ENCODE measurements at regions not wholly inside any gene's neighbourhood (a gene's known extent, or its start where the extent isn't known, plus 50 kb on each side); places are given as distances from the start of the nearest gene placed in this dataset.
"Not testable (repeated sequence)": the region's sequence is repeated elsewhere in the genome, so short reads cannot be mapped to it uniquely, and the experiment has no call there.

DNA sequence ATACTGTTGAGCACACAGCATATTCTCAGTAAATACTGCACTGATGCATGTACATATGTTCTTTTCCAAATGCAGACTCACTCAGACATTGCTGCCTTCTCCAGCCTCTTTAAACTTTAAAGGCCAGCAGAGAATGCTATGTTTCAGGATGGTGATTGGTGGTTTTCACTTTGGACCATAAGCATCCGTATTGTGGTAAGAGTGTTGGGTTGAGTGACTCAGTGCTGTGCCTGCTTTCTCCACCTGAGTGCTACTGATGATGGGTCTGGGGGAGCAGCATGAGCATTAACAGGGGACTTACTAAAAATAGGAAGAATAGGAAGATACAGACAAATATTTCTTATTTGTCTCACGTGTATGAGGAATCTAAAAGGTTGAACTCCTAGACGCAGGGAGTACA is 56.3 kb upstream of the ZNF92 start:
- DNase-seq, result no peak

DNA sequence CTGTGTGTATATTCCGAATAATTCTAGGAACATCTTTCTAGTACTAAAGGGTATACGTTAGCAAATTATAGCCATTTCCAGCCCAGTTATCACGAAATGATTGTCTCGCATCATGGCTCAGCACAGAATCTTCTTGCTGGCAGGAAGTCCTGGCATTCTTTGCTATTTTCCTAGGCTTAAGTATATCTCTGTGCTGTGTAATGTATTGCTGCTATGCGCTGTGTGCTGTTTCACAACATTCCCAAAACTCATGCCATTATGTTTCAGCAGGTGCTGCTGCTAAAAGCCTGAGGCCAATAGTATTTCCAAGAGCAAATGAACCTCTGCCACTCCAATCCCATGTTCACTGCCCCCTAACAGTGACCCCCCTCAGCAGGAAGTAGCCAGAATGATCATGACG is 62.9 kb upstream of the ZNF92 start:
- no peak for DNase-seq

GRCh38 chr7:65308300-65308678 is 65.4 kb upstream of the ZNF92 start:
- no peak for DNase-seq

DNA sequence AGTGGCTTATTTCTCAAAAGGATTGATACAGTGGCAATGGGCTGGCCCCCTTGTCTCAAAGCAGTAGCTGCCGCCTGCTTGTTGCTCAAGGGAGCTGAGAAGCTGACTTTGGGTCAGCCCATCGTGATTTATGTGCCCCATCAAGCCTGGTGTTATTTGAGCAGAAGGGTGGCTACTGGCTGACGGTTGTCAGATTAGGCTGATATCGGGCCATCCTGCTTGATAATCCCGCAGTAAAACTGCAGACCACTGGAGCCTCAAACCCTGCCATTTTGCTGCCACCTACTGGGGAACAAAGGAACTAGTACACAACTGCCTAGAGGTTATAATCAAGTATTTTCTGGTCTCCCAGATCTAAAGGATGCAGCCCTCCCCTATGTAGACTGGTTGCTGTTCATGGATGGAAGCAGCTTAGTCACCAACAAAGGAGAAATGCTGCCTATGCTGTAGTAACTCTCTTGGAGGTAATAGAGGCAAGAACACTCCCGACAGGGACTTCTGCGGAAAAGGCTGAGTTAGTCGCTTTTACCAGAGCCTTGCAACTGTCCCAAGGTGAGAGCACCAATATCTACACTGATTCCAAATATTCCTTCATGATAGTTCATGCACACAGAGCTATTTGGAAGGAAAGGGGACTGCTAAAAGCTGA is 65.9 kb upstream of the ZNF92 start:
- DNase-seq, result peak in 1 of 2 experiments; percentile 70

DNA sequence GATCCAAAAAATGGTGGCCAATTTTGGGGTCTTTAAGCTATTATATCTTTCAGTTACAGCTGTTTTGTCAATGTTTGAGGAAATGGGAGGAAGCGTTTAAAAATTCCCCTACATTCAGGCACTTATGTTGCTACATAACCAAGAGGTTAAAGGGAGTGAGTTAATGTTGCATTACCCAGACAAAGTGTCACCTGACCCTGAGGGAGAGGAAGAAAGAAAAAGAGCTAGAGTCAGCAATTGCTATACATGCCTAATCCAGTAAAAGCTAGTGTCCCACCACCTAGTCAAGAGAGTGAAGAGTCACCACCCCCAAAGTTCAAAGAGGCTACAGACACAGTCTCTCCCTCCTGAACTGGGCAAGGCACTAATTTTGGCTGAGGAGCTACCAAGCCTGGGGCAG is 69.5 kb upstream of the ZNF92 start:
- DNase-seq, result no peak

- DNase-seq, result no peak
Observed at GRCh38 chr7:65302883-65303282, 70.8 kb upstream of the ZNF92 start.

DNA sequence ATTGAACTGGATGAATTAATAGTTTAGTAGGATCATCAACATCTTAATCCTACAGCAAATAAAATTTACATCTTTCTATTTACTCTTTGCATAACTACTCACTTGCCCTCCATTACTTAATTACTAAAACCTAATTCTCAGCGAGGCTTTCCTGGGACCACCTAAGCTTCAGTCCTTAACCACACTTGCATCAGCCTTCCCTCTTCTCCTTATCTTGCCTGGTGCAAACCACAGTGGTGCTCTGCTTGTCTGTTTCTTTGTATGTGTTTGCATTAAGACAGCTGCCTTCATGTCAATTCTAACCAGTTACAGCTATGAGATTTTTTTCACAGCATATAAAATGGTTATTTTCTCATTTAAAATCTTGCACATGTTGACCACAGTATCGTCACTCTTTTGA is 72.6 kb upstream of the ZNF92 start:
- no peak for DNase-seq

- DNase-seq, result no peak
Observed at GRCh38 chr7:65295409-65295808, 78.2 kb upstream of the ZNF92 start.

GRCh38 chr7:65290340-65290739 is 83.3 kb upstream of the ZNF92 start:
- not testable (repeated sequence) for DNase-seq

GRCh38 chr7:65287023-65287422 is 86.6 kb upstream of the ZNF92 start:
- no peak for DNase-seq

DNA sequence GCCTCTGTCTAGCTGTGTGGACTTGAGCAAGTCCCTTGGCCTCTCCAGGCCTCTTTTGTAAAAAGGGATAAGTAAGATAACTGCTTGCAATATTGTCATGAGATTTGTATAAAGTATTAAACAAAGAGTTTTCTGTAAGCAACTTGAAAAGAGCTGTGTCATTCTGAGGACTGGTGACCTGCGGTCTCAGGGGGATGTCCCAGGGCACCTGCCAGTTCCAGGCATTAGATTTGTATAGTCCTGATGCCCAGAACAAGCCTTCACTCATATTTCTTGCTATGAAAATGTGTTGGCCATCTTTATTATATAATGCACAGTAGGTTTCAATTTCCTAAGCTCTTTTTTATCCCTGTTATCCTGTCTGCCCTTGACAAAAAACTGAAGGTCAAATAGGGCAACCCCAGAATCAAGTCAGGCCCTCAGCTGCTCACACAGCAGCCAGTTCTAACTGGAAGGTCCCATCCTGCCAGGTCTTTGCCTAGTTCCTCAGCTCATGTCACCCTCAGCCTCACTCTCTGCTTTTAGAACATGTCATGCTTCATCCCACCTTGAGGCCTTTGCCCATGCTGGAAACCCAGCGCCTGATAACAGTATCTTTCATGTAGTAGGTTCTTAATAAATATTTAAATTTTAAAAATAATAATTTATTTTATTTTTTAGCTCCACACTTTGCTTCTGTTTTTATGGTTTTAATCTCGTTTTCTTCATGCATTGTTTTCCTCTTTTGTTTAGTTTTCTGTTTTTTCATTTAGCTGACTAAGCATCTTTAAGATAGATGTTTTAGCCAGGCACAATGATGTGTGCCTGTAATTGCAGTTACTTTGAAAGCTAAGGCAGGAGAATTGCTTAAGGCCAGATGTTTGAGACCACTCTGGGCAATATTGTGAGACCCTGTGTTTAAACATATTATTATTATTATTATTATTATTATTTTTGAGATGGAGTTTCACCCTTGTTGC is 87.5 kb upstream of the ZNF92 start:
- no peak for DNase-seq

GRCh38 chr7:65285241-65285640 is 88.4 kb upstream of the ZNF92 start:
- DNase-seq, result not testable (repeated sequence)

- DNase-seq, result no peak
Observed at GRCh38 chr7:65279795-65280194, 93.9 kb upstream of the ZNF92 start.

DNA sequence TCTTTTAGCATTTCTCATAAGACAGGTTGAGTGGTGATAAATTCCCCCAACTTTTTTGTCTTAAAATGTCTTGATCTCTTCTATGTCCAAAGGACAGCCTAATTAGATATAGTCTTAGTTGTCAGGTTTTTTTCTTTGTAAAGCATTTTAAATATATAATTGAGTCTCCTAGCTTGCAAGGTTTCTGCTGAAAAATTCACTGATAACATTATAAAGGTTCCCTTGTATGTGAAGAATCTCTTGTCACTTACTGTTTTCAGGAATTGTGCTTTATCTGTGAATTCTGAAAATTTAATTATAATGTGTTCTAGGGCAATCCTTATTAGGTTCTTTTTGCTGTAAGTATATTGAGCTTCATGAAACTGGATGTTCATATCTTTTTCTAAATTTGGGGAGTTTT is 96.8 kb upstream of the ZNF92 start:
- DNase-seq, result no peak

DNA sequence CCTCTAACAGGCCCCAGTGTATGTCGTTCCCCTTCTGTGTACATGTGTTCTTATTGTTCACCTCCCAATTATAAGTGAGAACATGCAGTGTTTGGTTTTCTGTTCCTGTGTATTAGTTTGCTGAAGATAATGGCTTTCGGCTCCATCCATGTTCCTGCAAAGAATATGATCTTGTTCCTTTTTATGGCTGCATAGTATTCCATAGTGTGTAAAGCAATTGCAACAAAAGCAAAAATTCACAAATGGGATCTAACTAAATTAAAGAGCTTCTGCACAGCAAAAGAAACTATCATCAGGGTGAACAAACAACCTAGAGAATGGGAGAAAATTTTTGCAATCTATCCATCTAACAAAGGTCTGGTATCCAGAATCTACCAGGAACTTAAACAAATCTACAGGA is 102.2 kb upstream of the ZNF92 start:
- not testable (repeated sequence) for DNase-seq

DNA sequence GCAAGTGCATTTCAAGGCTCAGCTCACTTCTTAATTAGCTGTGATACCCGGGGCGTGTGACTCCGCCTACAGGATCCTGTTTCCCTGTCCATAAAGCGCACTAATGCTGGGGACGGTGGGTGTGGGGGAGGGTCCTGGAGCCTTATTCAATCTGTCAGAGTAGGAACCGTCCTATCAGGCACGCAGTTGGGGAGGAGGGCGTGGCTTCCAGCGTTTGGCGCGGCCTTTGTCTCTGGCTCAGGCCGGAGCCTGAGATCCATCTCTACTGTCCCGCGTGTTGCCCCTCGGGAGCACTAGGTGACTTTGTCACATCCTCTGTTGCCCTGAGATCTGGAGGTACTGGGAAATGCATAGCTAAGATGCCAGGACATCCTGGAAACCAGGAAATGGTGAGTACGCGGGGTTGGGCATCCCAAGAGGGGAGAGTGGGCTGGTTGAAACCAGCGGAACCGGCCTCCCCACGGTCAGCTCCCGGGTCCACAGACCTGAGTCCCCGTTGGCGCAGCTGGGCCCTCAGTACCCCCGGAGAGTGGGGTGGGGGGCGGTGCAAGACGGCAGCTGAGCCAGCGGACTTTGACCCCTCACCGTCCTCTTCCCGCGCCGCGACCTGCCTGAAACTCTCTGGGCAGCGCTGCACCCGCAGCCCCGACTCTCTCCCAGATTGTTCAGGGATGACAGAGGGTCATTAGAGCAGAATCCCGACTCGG is 104.4 kb upstream of the ZNF92 start:
- no peak for DNase-seq

DNA sequence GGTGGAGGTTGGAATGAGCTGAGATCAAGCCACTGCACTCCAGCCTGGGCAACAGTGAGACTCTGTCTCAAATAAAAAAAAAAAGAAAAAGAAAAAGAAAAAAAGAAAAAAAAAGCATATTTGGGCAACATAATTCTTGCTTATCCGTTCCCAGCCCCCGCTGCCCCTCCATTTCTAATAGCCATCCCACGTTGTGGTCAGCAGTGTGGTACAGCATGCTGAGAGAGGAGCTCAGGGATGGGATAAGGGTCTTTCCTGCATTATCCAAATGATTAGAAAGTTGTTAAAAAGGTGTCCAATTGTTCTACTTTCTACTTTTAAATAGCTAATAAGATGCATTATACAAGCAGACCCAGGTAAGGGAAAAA is 104.9 kb upstream of the ZNF92 start:
- no peak for DNase-seq

- DNase-seq, result no peak
Observed at GRCh38 chr7:65265933-65266519, 107.6 kb upstream of the ZNF92 start.

- DNase-seq, result no peak
Observed at GRCh38 chr7:65264258-65264657, 109.4 kb upstream of the ZNF92 start.

GRCh38 chr7:65260673-65261072 is 113.0 kb upstream of the ZNF92 start:
- DNase-seq, result not testable (repeated sequence)

- DNase-seq, result not testable (repeated sequence)
Observed at GRCh38 chr7:65259864-65260525, 113.7 kb upstream of the ZNF92 start.

- DNase-seq, result no peak
Observed at GRCh38 chr7:65254061-65254460, 119.6 kb upstream of the ZNF92 start.
